Keratinocyte (primary cell): ENCODE measurements at regions not wholly inside any gene's neighbourhood (a gene's known extent, or its start where the extent isn't known, plus 50 kb on each side); places are given as distances from the start of the nearest gene placed in this dataset.

Experiments used
- DNase-seq: peaks from one replicate; pipeline ENCODE4 v3.0.0-alpha.2; 2011; ENCODE audit warnings: low read depth, missing footprints, low spot score
- FAIRE-seq: peaks from 2 replicates; lab custom pipeline; 2011; peaks lifted over from hg19 to GRCh38; lab: Jason Lieb, UNC
- H2AFZ ChIP-seq: 2 replicates; pipeline ENCODE4 v1.6.0; 2012; ENCODE audit warnings: low read length, control low read depth, inconsistent platforms; ENCODE audit not compliant: control insufficient read depth
- H3K27ac ChIP-seq: 2 replicates; pipeline ENCODE4 v1.5.1; 2011; ENCODE audit warnings: low read length; ENCODE audit not compliant: control insufficient read depth, insufficient read depth
- H3K27me3 ChIP-seq: 3 replicates; pipeline ENCODE4 v1.6.0; 2011; ENCODE audit warnings: low read length; ENCODE audit not compliant: control insufficient read depth, insufficient read depth; ENCODE audit errors: extremely low read depth
- H3K36me3 ChIP-seq, 2 experiments: 2 replicates in 1 of 2; 3 replicates in 1 of 2; pipeline ENCODE4 v1.5.1; 2011; ENCODE audit warnings: low read length in 2 of 2, mild to moderate bottlenecking in 1 of 2; ENCODE audit not compliant: control insufficient read depth in 2 of 2, insufficient read depth in 2 of 2; ENCODE audit errors: extremely low read depth in 1 of 2
- H3K4me1 ChIP-seq: 3 replicates; pipeline ENCODE4 v1.5.1; 2011; ENCODE audit warnings: low read length; ENCODE audit not compliant: control insufficient read depth, insufficient read depth; ENCODE audit errors: extremely low read depth
- H3K4me2 ChIP-seq: 3 replicates; pipeline ENCODE4 v1.6.0; 2011; ENCODE audit warnings: low read depth, low read length; ENCODE audit not compliant: control insufficient read depth, insufficient read depth; ENCODE audit errors: extremely low read depth
- H3K4me3 ChIP-seq, 3 experiments: fragments of 200-600 bp in 1 of 3; sonication (generic) in 1 of 3; 2 replicates in 2 of 3; 3 replicates in 1 of 3; pipeline ENCODE4 v1.5.1; 2011 to 2016; ENCODE audit warnings: low read length in 3 of 3, mild to moderate bottlenecking in 3 of 3, control low read depth in 2 of 3, inconsistent platforms in 1 of 3, low read depth in 1 of 3, mixed read lengths in 1 of 3, mixed run types in 1 of 3, moderate library complexity in 1 of 3; ENCODE audit not compliant: control insufficient read depth in 2 of 3, insufficient read depth in 2 of 3; ENCODE audit errors: extremely low read depth in 1 of 3
- H3K79me2 ChIP-seq: 2 replicates; pipeline ENCODE4 v1.6.0; 2012; ENCODE audit warnings: low read length; ENCODE audit not compliant: control insufficient read depth, insufficient read depth
- H3K9ac ChIP-seq: 3 replicates; pipeline ENCODE4 v1.6.0; 2011; ENCODE audit warnings: low read length; ENCODE audit not compliant: control insufficient read depth, insufficient read depth; ENCODE audit errors: extremely low read depth
- H3K9me1 ChIP-seq: 3 replicates; pipeline ENCODE4 v1.6.0; 2011; ENCODE audit warnings: low read length; ENCODE audit not compliant: control insufficient read depth, insufficient read depth; ENCODE audit errors: extremely low read depth
- H3K9me3 ChIP-seq: 2 replicates; pipeline ENCODE4 v1.5.1; 2012; ENCODE audit warnings: low read depth, low read length; ENCODE audit not compliant: control insufficient read depth
- H4K20me1 ChIP-seq: 3 replicates; pipeline ENCODE4 v1.6.0; 2011; ENCODE audit warnings: low read length; ENCODE audit not compliant: control insufficient read depth, insufficient read depth; ENCODE audit errors: extremely low read depth
- EZH2 ChIP-seq: IDR thresholded peaks from one replicate; pipeline ENCODE4 v1.6.1; 2012; ENCODE audit warnings: inconsistent platforms, mild to moderate bottlenecking, low read length, moderate library complexity
- dilution Hi-C: fragments of 300-500 bp; cut with MboI; formaldehyde crosslinking; loops from one replicate; pipeline ENCODE4 v1.7.0; 2020; ENCODE audit warnings: low sequenced_read_pairs; ENCODE audit not compliant: extremely low pct_ligation_motif_present
- TF ChIP-seq, protein P1 (sequence below), 3 experiments: IDR thresholded peaks in 1 of 3; conservative IDR thresholded peaks in 1 of 3; optimal IDR thresholded peaks in 1 of 3; 2 replicates in 2 of 3; 3 replicates in 1 of 3; pipeline versions ENCODE3 to v1.5.1; 2011; ENCODE audit warnings: low read length in 3 of 3, mild to moderate bottlenecking in 3 of 3, moderate library complexity in 2 of 3, control low read depth in 1 of 3, inconsistent platforms in 1 of 3; ENCODE audit not compliant: insufficient read depth in 2 of 3; ENCODE audit errors: extremely low read depth in 1 of 3

DNA sequence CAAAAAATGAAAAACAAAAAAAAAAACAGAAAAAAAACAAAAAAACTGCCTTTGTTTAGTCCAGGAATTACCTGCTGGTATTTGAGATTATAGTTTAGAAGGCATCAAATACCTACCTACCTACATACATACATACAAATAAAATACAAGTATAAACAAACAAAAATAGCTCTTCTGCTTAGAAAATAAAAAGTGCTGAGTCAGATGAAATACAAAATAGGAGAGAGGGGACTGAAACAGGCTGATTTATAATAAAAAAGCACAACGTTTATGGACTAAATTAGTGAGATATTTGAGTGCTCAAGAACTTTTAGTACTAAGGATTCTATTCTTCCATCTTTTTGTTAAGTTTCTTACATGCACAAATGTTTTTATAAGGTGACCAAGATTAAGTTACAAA is 980.8 kb downstream of the PLA2G4A start:
- no peak for TF ChIP-seq EZH2
- TF ChIP-seq, protein P1, sequence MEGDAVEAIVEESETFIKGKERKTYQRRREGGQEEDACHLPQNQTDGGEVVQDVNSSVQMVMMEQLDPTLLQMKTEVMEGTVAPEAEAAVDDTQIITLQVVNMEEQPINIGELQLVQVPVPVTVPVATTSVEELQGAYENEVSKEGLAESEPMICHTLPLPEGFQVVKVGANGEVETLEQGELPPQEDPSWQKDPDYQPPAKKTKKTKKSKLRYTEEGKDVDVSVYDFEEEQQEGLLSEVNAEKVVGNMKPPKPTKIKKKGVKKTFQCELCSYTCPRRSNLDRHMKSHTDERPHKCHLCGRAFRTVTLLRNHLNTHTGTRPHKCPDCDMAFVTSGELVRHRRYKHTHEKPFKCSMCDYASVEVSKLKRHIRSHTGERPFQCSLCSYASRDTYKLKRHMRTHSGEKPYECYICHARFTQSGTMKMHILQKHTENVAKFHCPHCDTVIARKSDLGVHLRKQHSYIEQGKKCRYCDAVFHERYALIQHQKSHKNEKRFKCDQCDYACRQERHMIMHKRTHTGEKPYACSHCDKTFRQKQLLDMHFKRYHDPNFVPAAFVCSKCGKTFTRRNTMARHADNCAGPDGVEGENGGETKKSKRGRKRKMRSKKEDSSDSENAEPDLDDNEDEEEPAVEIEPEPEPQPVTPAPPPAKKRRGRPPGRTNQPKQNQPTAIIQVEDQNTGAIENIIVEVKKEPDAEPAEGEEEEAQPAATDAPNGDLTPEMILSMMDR (optimal IDR thresholded peaks at IDR 0.05 in 1 of 3, IDR thresholded peaks at IDR 0.05 in 1 of 3, conservative IDR thresholded peaks at IDR 0.05 in 1 of 3; ENCODE audit: extremely low read depth in 1 of 3, insufficient read depth in 2 of 3, low read length in 3 of 3) = no peak
- no peak overlapping the region for H3K4me2 ChIP-seq
- no peak overlapping the region for H3K4me3 ChIP-seq
- no peaks in the 10 kb centered on the region for H3K79me2 ChIP-seq
- no peaks in the 10 kb centered on the region for H3K9me3 ChIP-seq
- H3K4me1 ChIP-seq = no peaks in the 10 kb centered on the region
- DNase-seq (no peak), FAIRE-seq (no peak)
- H3K9me1 ChIP-seq = no peaks in the 10 kb centered on the region
- no peak overlapping the region for H3K27ac ChIP-seq
- H3K9ac ChIP-seq = no peak overlapping the region
- dilution Hi-C loops = no loop called here
- H3K27me3 ChIP-seq = no peaks in the 10 kb centered on the region
- H3K36me3 ChIP-seq = no peaks in the 10 kb centered on the region
- H4K20me1 ChIP-seq = no peaks in the 10 kb centered on the region
- H2AFZ ChIP-seq = no peak overlapping the region

DNA sequence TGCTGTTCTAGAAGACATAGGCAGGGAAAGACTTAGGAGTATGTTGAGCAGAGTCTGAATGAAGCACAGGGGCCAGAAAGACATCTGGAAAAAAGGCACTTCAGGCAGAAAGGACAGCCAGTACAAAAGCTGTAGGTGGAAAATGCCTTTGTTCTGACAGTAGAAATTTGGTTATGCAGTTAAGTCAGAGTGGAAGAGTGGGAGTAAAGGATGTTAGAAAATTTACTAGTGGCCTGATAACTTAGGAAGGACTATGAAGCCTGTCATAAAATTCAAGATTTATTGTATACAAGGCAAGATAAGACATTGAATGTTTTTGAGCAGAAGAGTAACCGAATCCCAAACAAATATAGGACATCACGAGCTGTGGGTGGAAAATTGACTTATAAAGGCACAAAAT is 987.9 kb downstream of the PLA2G4A start:
- dilution Hi-C loops = no loop called here
- Histone ChIP-seq H3K4me3 (no peak overlapping the region), H3K27me3 (no peaks in the 10 kb centered on the region), H3K79me2 (no peaks in the 10 kb centered on the region), H3K4me2 (no peak overlapping the region), H3K27ac (no peak overlapping the region), H3K9me1 (no peaks in the 10 kb centered on the region), H3K9me3 (no peaks in the 10 kb centered on the region), H2AFZ (no peak overlapping the region), H3K9ac (no peak overlapping the region), H3K4me1 (no peaks in the 10 kb centered on the region), H3K36me3 (no peaks in the 10 kb centered on the region), H4K20me1 (no peaks in the 10 kb centered on the region)
- DNase-seq = no peak
- TF ChIP-seq, protein P1 (optimal IDR thresholded peaks at IDR 0.05 in 1 of 3, IDR thresholded peaks at IDR 0.05 in 1 of 3, conservative IDR thresholded peaks at IDR 0.05 in 1 of 3; ENCODE audit: extremely low read depth in 1 of 3, insufficient read depth in 2 of 3, low read length in 3 of 3) = no peak
- no peak for TF ChIP-seq EZH2
- no peak for FAIRE-seq
